DMS53 treated with DMSO at 0.1 percent for 48 hours (cell line): ENCODE measurements at regions not wholly inside any gene's neighbourhood (a gene's known extent, or its start where the extent isn't known, plus 50 kb on each side); places are given as distances from the start of the nearest gene placed in this dataset.
"Not testable (repeated sequence)": the region's sequence is repeated elsewhere in the genome, so short reads cannot be mapped to it uniquely, and the experiment has no call there.

Experiments used
- DNase-seq: peaks from one replicate; lab custom pipeline; 2025; ENCODE audit not compliant: unreplicated experiment; lab: John Stamatoyannopoulos, UW

- no peak for DNase-seq
Observed at GRCh38 chr1:199858171-199858570, 169.3 kb upstream of the NR5A2 start.

GRCh38 chr1:199858856-199859255 lies 168.7 kb upstream of the NR5A2 start:
- no peak for DNase-seq

GRCh38 chr1:199859491-199859933 lies 168.0 kb upstream of the NR5A2 start:
- DNase-seq, result peak; percentile 64

DNA sequence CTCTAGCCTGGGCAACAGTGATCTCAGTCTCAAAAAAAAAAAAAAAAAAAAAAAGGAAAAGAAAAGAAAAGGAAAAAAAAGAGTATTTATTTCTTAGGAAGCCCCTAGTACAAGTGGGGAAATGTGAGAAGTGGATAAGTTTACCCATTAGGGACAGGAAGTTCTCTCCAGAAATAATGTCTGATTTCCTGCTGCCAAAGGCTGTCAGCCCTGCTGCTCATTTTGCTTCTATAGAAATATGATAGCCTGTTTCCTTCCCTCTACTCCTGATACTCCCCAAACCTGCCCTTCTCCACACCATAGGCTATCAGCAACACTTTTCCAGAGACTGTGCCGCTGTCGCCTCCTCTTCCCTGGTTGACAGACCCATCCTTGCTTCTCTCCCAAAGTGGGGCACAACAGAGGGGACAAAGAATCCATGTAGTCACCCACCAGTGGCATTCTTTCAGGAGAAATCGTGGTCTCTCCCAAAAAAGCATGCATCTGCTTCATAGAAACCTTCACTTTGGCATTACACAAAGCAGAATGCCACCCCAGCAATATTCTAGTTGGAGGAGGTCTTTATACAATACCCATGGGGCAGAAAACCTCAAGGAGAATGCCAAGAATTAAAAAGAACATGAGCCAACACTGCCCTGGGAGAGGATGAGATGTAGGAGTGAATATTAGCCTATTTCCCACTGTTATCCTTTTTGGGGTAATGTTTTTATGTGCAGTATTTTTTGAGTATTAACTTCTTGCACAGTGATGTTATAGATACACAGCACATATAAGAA lies 166.3 kb upstream of the NR5A2 start:
- DNase-seq, result no peak

DNA sequence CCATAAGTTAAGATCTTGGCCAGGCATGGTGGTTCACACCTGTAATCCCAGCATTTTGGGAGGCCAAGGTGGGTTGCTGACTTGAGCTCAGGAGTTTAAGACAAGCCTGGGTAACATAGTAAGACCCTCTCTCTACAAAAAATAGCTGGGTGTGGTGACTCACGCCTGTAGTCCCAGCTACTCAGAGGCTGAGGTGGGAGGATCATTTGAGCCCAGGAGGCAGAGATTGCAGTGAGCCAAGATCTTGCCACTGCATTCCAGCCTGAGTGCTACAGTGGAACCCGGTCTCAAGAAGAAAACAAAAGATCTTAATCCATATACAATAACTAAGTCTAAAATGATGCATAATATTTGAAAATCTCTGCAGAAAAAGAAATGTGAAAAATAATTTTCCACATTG lies 165.5 kb upstream of the NR5A2 start:
- no peak for DNase-seq

GRCh38 chr1:199866210-199866617 lies 161.3 kb upstream of the NR5A2 start:
- DNase-seq, result no peak

DNA sequence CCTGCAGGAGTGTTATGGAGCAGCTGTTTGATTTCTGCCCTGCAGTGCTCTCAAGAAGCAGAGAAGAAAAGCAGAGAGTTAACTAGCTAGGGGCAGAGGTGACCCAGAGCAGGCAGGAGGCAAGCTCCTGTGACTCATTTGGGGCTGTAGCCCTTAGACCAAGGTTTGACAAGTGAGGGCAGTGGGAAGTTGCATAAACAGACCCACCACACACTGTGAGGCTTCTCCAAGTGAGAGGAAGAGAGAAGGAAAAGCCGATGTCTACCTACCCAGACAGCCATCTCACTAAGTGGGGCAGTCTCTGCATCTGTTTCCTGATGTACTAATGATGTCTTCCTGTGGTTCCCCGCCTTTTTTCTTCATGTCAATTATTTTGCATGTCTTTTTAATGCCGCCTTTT lies 159.9 kb upstream of the NR5A2 start:
- no peak for DNase-seq

- DNase-seq, result no peak
Observed at GRCh38 chr1:199868777-199869176, 158.7 kb upstream of the NR5A2 start.

DNA sequence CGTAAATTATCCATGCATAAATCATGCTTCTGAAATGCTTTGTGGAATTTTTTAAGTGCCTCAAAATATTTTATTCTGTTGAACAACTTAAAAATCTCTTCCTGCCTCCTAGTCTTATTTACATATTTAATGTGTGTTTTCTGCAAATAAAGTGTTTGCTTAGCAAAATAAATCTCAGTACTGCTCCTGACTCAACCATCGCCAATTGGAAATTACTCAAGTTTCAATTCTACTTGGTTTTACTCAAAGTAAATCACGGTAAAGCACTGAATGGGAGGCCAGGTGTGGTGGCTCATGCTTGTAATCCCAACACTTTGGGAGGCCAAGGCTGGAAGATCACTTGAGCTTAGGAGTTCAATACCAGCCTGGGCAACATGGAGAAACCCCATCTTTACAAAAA lies 152.2 kb upstream of the NR5A2 start:
- no peak for DNase-seq

DNA sequence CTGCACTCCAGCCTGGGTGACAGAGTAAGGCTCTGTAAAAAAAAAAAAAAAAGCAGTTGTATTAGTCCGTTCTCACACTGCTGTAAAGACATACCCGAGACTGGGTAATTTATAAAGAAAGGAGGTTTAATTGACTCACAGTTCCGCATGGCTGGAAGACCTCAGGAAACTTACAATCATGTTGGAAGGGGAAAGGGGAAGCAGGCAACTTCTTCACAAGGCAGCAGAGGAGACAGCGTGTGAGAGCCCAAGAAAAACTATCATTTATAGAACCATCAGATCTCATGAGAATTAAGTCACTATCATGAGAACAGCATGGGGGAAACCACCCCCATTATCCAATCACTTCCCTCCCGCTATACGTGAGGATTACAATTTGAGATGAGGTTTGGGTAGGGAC lies 151.7 kb upstream of the NR5A2 start:
- DNase-seq, result no peak

GRCh38 chr1:199877526-199878384 lies 149.8 kb upstream of the NR5A2 start:
- DNase-seq, result no peak

GRCh38 chr1:199878823-199879222 lies 148.7 kb upstream of the NR5A2 start:
- DNase-seq, result no peak

GRCh38 chr1:199898654-199899053 lies 128.9 kb upstream of the NR5A2 start:
- DNase-seq, result peak; percentile 28

- no peak for DNase-seq
Observed at GRCh38 chr1:199901341-199901740, 126.2 kb upstream of the NR5A2 start.

DNA sequence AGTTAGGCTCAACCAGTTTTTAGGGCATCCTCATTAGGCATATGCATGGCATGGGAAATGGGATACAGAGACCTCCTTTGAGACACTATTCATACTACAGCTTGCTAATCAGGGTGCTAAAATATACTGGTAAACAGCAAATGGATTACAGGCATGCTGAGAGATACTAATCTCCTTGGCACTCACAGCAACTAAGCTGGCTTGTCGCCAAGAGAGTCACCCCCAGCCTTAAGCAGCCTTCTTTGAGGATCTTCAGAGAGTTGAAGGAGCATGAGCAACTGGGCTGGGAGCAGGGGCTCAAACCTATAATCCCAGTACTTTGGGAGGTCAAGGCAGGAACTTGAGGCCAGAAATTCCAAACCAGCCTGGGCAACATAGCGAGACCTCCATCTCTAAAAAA lies 120.1 kb upstream of the NR5A2 start:
- no peak for DNase-seq

DNA sequence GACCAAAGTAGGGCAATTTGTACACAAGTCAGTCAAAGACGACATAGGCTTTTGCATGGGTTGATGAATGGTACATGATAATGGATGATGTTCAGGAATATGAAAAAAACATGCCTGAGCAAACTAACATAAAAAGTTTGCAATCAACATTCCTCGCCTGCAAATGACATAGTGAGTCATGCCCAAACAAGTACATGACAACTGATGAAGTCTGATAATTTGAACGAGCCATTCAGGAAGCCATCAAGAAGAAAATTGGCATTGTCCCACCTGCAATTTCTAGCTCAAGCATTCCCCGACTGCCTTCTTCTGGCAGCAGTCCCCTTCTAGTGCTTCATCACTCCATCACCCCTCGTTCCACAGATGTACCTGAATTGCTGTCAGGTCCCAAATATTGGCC lies 118.4 kb upstream of the NR5A2 start:
- no peak for DNase-seq

GRCh38 chr1:199913318-199913717 lies 114.2 kb upstream of the NR5A2 start:
- DNase-seq, result no peak

GRCh38 chr1:199914546-199914945 lies 113.0 kb upstream of the NR5A2 start:
- no peak for DNase-seq

- DNase-seq, result no peak
Observed at GRCh38 chr1:199918196-199918769, 109.2 kb upstream of the NR5A2 start.

- no peak for DNase-seq
Observed at GRCh38 chr1:199920635-199921034, 106.9 kb upstream of the NR5A2 start.

GRCh38 chr1:199929556-199929955 lies 98.0 kb upstream of the NR5A2 start:
- DNase-seq, result no peak

DNA sequence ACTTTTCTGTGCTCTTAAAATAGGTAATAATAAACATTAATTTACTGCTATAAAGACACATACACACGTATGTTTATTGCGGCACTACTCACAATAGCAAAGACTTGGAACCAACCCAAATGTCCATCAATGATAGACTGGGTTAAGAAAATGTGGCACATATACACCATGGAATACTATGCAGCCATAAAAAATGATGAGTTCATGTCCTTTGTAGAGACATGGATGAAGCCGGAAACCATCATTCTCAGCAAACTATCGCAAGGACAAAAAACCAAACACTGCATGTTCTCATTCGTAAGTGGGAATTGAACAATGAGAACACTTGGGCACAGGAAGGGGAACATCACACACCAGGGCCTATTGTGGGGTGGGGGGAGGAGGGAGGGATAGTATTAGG lies 97.4 kb upstream of the NR5A2 start:
- DNase-seq, result not testable (repeated sequence)
